ENCODE measurements at regions not wholly inside any gene's neighbourhood (a gene's known extent, or its start where the extent isn't known, plus 50 kb on each side); places are given as distances from the start of the nearest gene placed in this dataset.

DNA sequence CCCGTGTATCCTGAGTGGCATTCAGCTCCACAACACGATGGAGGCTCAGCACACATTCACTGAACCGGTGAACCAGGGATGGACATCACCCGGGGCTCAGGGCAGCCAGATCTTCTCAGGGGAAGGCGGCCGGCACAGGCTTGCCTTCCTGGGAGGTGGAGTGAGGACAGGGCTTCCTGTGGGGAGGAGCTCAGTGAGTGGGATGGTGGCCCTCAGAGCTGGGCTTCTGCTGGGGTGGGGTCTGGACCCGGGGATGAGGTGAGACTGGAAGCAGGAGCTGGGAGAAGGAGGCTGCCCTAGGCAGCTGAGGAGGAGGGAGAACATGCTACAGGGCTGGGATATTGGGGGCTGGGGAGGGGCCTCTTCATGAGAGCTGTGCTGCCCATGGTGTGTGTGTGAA is 58.5 kb upstream of the PRR23E start:
- no peak for DNase-seq
- Histone ChIP-seq H3K9me3 (replicated peaks) (no peaks in the 10 kb centered on the region), H3K4me3 (no peak overlapping the region), H3K4me1 (peaks cover 5% of the 10 kb centered on the region), H3K27me3 (peaks cover 8% of the 10 kb centered on the region; the same call in 1 of the 2 replicates), H3K27ac (no peak overlapping the region), H3K36me3 (no peaks in the 10 kb centered on the region)

- Histone ChIP-seq H3K36me3 (no peaks in the 10 kb centered on the region), H3K4me3 (no peak overlapping the region), H3K27me3 (peaks cover 8% of the 10 kb centered on the region; the same call in 1 of the 2 replicates), H3K4me1 (peaks cover 5% of the 10 kb centered on the region), H3K27ac (no peak overlapping the region), H3K9me3 (replicated peaks) (no peaks in the 10 kb centered on the region)
- DNase-seq = no peak
These were observed 58.1 kb upstream of the PRR23E start for GRCh38 chr3:127134887-127135240.

DNA sequence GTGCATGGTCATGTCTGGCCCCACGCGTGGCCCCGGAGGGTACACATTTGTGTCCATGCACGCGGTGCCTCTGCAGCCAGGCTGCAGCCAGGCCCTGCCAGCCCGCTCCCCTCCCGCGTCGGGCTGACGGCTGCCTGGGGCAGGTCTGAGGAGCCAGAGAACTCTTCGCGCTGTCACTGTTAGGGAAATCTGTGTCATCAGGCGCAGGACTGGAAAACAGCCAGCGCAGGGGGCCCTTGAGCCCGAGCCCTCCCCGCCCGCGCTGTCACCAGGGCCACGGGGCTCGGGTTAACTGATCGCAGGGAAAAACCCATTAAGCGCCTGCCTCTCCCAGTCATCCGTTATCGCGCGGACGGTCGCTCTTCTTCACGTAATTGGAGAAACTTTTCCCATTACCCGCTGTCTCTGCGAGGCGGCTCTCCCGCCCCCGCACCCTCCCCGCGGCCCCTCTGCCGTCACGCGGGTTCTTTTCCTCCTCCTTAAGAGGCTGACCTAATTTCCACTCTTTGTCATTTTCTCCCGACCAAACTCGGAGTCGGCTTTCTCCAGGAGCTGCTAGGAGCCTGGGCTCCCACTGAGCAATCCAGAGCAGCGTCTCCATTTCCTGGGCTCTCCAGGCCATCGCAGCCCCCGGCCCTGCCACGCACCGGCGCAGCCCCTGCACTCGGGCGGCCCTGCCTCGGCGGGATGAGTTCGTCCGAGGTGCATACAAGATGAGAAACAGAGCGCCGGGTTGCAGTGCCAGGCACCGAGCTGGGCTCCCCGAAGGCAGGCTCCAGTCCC is 57.5 kb upstream of the PRR23E start:
- Histone ChIP-seq H3K4me3 (no peak overlapping the region), H3K27ac (no peak overlapping the region), H3K27me3 (peaks cover 8% of the 10 kb centered on the region; the same call in 1 of the 2 replicates), H3K36me3 (no peaks in the 10 kb centered on the region), H3K4me1 (peaks cover 5% of the 10 kb centered on the region), H3K9me3 (replicated peaks) (no peaks in the 10 kb centered on the region)
- no peak for DNase-seq

DNA sequence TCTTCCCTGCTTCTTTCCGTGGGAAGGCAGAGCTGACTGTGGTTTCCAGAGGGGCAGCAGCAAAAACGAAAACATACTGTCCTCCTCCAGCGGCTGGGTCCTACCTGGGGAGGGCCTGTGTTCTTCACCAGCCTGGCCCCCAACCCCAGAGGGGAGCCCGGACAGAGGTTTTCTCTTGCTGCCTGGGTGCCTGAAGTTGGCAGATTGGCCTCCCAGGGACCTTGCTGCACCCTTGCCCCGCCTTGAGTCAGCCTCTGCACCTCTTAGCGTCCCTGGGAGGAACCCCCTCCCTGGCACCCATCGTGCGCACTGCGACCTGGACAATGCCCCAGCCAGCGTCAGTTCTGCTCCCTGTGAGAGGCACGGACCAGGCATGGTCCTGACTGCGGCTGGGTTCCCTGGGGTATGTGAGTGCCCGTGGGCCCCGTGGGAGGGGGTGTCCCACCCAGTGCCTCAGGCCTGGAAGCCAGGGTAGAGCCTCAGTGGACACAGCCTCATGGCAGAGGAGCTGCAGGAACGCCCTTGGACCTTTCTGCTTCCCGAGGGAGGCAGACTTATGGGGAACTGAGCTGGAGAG is 56.8 kb upstream of the PRR23E start:
- Histone ChIP-seq H3K27ac (no peak overlapping the region), H3K9me3 (replicated peaks) (no peaks in the 10 kb centered on the region), H3K4me1 (peaks cover 5% of the 10 kb centered on the region), H3K36me3 (no peaks in the 10 kb centered on the region), H3K4me3 (no peak overlapping the region), H3K27me3 (peaks cover 8% of the 10 kb centered on the region; the same call in 1 of the 2 replicates)
- DNase-seq = no peak

DNA sequence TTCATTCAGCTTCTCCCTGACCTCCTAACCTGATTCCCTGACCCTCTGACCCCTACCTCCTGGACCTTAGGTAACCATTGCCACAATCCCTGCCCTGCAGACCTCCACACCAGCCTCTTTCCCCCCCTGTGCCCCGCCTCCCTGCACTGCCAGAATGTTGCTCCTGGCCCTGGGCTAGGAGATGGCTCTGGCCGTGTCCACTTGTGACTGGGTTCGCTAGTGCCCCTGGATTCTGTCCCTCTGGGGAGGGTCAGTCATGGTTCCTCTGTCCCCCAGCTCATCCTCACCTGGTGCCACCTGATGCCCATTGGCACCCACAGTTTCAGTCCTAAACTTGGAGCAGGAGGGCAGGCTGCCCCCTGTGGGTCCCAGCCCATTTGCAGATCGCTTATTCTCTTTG is 56.2 kb upstream of the PRR23E start:
- H3K27me3 ChIP-seq = peaks cover 8% of the 10 kb centered on the region; the same call in 1 of the 2 replicates
- H3K36me3 ChIP-seq = no peaks in the 10 kb centered on the region

GRCh38 chr3:127137113-127137512 is 55.8 kb upstream of the PRR23E start:
- Histone ChIP-seq H3K4me1 (peaks cover 6% of the 10 kb centered on the region), H3K9me3 (replicated peaks) (no peaks in the 10 kb centered on the region), H3K27ac (no peak overlapping the region), H3K27me3 (peaks cover 8% of the 10 kb centered on the region; the same call in 1 of the 2 replicates), H3K4me3 (no peak overlapping the region), H3K36me3 (no peaks in the 10 kb centered on the region)
- no peak for DNase-seq

More for the DNA sequence above, 56.2 kb upstream of the PRR23E start:
- no peak overlapping the region for H3K27ac ChIP-seq
- peaks cover 5% of the 10 kb centered on the region for H3K4me1 ChIP-seq
- H3K9me3 ChIP-seq (replicated peaks) = no peaks in the 10 kb centered on the region
- DNase-seq = no peak
- H3K4me3 ChIP-seq = no peak overlapping the region

- Histone ChIP-seq H3K27ac (no peak overlapping the region), H3K36me3 (no peaks in the 10 kb centered on the region), H3K4me3 (no peak overlapping the region), H3K9me3 (replicated peaks) (no peaks in the 10 kb centered on the region), H3K27me3 (peaks cover 8% of the 10 kb centered on the region; the same call in 1 of the 2 replicates), H3K4me1 (peaks cover 9% of the 10 kb centered on the region)
- no peak for DNase-seq
These were observed 55.0 kb upstream of the PRR23E start for GRCh38 chr3:127137757-127138536.

DNA sequence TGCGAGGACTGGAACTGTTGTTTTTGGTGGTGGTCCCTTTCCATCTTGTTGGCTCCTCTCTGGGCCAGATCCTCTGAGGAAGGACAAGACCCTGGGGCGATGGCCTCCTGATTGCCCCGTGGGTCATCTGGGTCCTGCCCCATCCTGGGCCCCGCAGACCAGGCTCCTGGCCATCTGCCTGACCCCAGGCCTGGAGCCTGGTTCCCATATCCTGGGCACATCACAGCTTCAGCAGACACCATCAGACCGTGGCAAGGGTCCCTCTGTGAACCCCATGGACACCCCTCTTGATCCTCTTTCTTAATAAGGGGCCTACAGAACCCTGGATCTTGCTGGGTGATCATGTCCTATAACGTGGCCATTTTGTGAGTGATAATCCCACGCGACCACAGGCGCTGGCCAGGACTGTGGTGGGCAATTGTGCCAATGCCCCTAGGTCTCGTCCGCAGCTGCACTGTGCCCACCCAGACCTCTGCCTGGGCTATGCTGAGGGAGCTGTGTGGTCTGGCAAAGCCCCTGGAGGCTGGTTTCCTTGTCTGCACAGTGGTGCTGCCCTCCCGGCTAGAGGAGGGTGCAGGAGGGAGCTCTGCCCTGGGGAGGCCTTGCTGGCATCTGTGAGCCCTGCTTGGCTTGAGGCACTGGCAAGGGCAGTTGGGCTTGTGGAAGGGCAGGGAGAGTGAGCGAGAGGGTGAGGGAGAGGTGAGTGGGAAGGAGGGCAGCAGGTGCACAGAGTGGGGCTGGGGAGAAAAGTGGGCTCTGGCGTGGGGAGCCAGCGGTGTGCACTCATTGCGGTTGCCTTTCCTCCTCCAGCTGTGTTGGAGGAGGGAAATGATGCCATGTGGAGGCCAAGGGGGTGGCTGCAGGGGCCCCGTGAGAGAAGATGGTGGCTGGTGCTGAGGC is 53.1 kb upstream of the PRR23E start:
- peaks cover 8% of the 10 kb centered on the region; the same call in 1 of the 2 replicates for H3K27me3 ChIP-seq
- H3K4me3 ChIP-seq = no peak overlapping the region
- DNase-seq = no peak
- no peaks in the 10 kb centered on the region for H3K9me3 ChIP-seq (replicated peaks)
- H3K27ac ChIP-seq = no peak overlapping the region
- H3K4me1 ChIP-seq = peaks cover 9% of the 10 kb centered on the region
- H3K36me3 ChIP-seq = no peaks in the 10 kb centered on the region

DNA sequence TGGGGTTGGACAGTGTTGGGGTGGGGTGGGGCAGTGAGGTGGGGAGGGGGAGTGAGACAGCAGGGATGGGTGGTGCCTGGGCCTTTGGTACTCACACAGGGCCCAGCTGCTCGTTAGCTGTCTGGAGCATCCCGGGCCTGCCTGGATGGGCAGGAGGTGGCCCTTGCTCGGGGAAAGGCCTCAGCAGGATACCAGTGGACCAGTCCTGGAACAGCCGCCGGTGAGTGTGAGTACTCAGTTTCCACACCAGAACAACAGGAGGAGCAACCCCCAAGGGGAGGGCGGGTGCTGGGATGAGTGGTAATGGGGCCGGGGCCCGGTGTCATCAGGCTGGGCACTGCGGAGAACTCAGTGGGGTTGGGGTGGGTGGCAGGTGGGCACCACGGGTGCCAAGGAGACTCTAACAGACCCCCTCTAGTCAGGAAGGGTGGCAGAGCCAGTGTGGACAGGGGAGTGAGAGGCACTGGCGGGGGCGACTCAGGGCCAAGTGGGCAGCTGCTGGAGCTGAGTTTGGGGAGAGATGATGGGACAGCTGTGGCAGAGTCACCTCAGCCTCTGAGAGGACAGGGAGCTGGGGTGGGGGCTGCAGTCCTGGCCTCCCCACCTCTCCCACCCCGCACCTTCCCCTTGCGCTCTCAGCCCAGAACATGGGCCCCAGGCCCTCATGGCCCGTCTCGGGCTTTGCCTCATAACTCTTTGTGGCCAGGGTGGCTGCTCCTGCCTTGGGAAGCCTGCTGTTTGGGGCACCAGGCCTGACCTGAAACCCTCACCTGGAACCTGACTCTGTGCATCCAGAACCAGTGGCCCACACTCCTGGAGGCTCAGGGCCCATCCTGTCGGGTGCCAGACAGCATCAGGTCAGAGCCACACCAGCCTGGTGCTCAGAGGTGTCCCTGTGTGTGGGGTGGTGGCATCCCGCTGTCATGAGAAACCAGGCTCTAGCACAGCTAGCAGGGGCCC is 52.1 kb upstream of the PRR23E start:
- Histone ChIP-seq H3K9me3 (replicated peaks) (no peaks in the 10 kb centered on the region), H3K4me3 (no peak overlapping the region), H3K4me1 (peaks cover 9% of the 10 kb centered on the region), H3K36me3 (no peaks in the 10 kb centered on the region), H3K27me3 (peaks cover under 1% of the 10 kb centered on the region; the same call in 1 of the 2 replicates), H3K27ac (no peak overlapping the region)
- DNase-seq = no peak

DNA sequence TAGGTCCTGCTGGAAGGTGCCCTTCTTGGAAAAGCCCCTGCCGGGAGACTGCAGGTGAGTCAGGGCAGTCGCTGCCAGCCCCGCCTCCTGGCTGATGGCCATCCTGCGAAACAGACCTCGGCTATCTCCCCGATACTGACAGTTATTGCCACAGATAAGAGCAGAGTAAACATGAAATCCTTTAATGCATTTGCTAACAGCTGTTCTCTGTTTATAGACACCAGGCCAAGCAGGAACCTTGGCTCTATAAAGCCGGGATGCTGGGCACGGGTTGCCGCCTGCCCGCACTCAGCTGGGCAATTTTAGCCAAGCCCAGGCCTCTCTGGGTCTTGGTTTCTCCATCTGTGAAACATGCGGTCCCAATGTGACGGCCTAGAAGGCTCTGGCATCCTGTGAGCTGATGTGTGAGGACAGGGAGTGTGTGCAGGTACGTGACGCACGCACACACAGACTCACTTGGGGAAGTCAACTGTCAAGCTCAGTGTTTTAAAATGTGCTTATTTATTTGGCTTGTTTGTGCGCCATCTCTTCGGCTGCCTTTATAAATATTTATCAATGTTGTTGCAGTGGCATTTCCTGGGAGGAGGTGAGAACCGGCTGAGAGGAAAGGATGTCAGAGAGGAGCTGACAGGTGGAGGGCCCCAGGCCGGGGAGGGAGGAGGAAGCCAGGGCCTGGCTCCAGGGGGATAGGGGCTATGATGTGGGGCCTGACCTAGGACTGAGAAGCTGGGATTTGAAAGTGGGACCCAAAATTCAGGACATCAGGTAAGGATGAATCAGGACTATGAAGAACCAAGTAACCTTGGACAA is 50.8 kb upstream of the PRR23E start:
- Histone ChIP-seq H3K36me3 (no peaks in the 10 kb centered on the region), H3K4me1 (peaks cover 9% of the 10 kb centered on the region), H3K27ac (no peak overlapping the region), H3K27me3 (no peaks in the 10 kb centered on the region; the same call in 1 of the 2 replicates), H3K4me3 (no peak overlapping the region), H3K9me3 (replicated peaks) (no peaks in the 10 kb centered on the region)
- peak in 1 of 2 experiments; percentile 21 for DNase-seq

Data from SJCRH30 (cell line).